BLaER1 (cell line): ENCODE measurements at regions not wholly inside any gene's neighbourhood (a gene's known extent, or its start where the extent isn't known, plus 50 kb on each side); places are given as distances from the start of the nearest gene placed in this dataset.

Experiments used
- H3K27ac ChIP-seq: shearing (Covaris generic); formaldehyde crosslinking; 2 replicates; pipeline ENCODE4 v1.8.1; 2022
- H3K27me3 ChIP-seq: shearing (Covaris generic); formaldehyde crosslinking; 2 replicates; pipeline ENCODE4 v1.8.1; 2022
- H3K36me3 ChIP-seq: shearing (Covaris generic); formaldehyde crosslinking; 2 replicates; pipeline ENCODE4 v1.8.1; 2022
- H3K4me1 ChIP-seq: shearing (Covaris generic); formaldehyde crosslinking; 2 replicates; pipeline ENCODE4 v1.8.1; 2022
- H3K4me2 ChIP-seq: shearing (Covaris generic); formaldehyde crosslinking; 2 replicates; pipeline ENCODE4 v1.8.1; 2022
- H3K4me3 ChIP-seq: shearing (Covaris generic); formaldehyde crosslinking; 2 replicates; pipeline ENCODE4 v1.8.1; 2022
- H3K9ac ChIP-seq: shearing (Covaris generic); formaldehyde crosslinking; 2 replicates; pipeline ENCODE4 v1.8.1; 2022
- H3K9me3 ChIP-seq: shearing (Covaris generic); formaldehyde crosslinking; 2 replicates; pipeline ENCODE4 v1.8.1; 2022
- H4K20me1 ChIP-seq: shearing (Covaris generic); formaldehyde crosslinking; 2 replicates; pipeline ENCODE4 v1.8.1; 2022
- Cebpa-rat ChIP-seq: shearing (Covaris generic); IDR thresholded peaks from 2 replicates; pipeline ENCODE4 v1.8.1; 2022

DNA sequence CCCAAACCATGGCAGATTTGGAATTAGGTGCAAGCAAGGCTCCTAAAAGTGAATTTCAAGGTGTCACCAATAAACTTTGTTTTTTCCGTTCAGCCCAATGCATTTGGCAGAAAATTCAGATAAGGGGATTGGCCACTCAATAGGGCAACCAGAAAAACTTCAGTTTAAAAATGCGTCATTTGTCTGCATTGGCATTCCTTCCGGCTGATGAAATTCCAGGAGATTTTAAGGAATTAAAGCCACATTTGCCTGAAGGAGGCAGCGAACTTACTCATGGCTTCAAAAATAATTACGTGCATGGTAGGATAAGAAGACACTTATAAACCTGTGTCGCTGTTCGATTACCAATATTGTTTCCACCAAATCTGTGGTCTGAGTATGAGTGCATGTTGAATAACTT, 151.9 kb downstream of the SALL1 start:
- Histone ChIP-seq H3K9ac (no peak overlapping the region), H3K4me1 (peaks cover 53% of the 10 kb centered on the region), H3K4me2 (no peak overlapping the region), H3K4me3 (no peak overlapping the region), H4K20me1 (no peaks in the 10 kb centered on the region), H3K27me3 (no peaks in the 10 kb centered on the region), H3K9me3 (no peaks in the 10 kb centered on the region), H3K36me3 (no peaks in the 10 kb centered on the region), H3K27ac (no peak overlapping the region)
- no peak for TF ChIP-seq Cebpa-rat

DNA sequence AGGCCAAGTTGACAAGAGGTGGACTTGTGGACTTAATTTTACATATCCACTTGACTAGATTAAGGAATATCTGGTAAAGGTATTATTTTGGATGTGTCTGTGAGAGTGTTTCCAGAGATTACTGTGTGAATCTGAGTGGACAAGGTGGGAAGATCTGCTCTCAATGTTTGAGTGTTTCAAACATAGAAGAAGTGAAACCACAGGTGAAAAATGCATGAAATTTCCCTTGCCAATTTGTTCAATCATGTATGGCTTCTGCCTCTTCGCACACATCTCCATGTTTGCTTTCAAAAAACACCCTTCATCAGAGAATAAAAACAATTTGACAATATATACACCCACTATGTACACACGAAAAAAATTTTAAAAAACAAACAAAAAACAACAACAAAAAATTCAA, 152.7 kb downstream of the SALL1 start:
- H3K27ac ChIP-seq: no peak overlapping the region

DNA sequence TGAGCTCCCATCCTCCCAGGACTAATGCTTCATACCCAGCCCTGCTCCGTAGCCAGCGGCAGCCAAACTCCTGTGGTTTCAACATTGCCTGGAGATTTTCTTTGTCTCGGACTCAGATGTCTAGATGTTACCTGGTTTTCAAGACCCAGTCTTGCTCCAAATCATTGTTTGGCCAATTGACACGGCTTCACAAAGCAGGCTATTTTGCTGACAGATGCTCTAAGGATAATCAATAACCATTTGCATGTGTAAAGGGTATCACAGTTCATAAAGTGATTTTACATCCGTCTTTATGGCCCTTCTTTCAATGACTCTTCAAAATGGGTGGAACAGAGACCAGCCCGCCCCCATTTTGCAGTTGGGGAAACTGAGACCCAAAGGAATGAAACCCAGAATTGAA, 153.4 kb downstream of the SALL1 start:
- Histone ChIP-seq H3K4me1 (peaks cover 59% of the 10 kb centered on the region), H3K36me3 (no peaks in the 10 kb centered on the region), H3K4me3 (no peak overlapping the region), H3K27me3 (no peaks in the 10 kb centered on the region), H3K9me3 (no peaks in the 10 kb centered on the region), H3K4me2 (peak overlapping the region; percentile 82), H3K9ac (no peak overlapping the region), H3K27ac (no peak overlapping the region), H4K20me1 (no peaks in the 10 kb centered on the region)
- TF ChIP-seq Cebpa-rat: no peak

More for the DNA sequence above, 152.7 kb downstream of the SALL1 start:
- Histone ChIP-seq H4K20me1 (no peaks in the 10 kb centered on the region), H3K9me3 (no peaks in the 10 kb centered on the region), H3K4me1 (peaks cover 59% of the 10 kb centered on the region), H3K9ac (no peak overlapping the region), H3K36me3 (no peaks in the 10 kb centered on the region), H3K4me3 (no peak overlapping the region), H3K27me3 (no peaks in the 10 kb centered on the region), H3K4me2 (no peak overlapping the region)
- no peak for TF ChIP-seq Cebpa-rat

DNA sequence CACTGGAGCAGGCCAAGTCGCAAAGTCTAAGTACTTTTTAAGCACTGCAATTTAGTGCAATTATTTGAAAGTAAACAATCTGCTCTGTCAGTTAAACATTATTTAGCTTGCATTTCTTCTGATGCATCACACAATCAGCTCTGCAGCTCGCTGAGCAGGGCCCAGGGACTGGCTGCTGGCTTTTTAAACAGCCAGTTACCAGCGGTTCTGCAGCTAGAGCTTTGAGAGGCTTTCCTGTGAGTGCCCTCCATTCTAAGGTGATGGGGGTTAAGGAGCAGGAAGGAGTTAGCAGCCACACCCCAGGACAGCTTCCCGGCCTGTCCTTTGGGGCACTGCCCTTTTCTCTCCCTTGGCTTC, 154.3 kb downstream of the SALL1 start:
- peak overlapping the region; percentile 31; the same call in 1 of the 2 replicates for H3K27ac ChIP-seq
- no peak overlapping the region for H3K9ac ChIP-seq
- H3K4me1 ChIP-seq: peaks cover 61% of the 10 kb centered on the region
- peak overlapping the region; percentile 82 for H3K4me2 ChIP-seq
- H3K36me3 ChIP-seq: no peaks in the 10 kb centered on the region
- no peaks in the 10 kb centered on the region for H3K9me3 ChIP-seq
- H3K4me3 ChIP-seq: no peak overlapping the region
- H4K20me1 ChIP-seq: no peaks in the 10 kb centered on the region
- H3K27me3 ChIP-seq: no peaks in the 10 kb centered on the region
- TF ChIP-seq Cebpa-rat: no peak

DNA sequence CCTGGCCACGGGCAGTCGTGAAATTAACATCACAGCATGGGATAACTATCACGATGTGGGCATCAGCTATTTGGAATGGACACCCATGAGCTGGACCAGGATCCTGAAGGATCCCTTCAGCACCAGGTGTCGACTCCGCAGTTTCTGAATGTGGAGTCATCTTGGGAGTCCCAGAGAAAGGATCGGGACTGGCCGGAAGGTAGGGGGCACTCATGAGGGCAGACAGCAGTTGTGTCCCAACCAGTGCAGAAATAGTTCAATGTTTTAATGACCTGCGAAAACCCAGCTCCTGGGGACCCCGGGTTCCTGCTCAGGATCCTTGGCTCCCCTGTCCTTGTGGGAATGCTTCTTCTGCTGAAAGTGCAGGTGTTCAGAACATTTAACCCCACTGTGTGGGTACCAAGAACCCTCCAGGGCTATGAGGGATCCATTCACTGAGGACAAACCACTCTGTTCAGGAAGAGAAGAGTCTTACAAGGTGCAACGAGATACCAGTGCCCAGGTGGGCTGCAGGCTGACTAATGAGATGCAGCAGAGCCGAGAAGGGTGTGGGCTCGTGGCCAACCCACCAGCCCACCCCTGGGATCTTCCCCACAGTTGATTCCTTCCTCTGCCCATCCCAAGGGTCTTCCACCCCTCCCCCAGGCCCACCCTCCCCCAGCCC, 154.8 kb downstream of the SALL1 start:
- H3K4me3 ChIP-seq: no peak overlapping the region
- TF ChIP-seq Cebpa-rat: no peak
- H3K4me1 ChIP-seq: peaks cover 66% of the 10 kb centered on the region
- no peak overlapping the region for H3K9ac ChIP-seq
- H3K9me3 ChIP-seq: no peaks in the 10 kb centered on the region
- H3K4me2 ChIP-seq: peak overlapping the region; percentile 82
- no peaks in the 10 kb centered on the region for H4K20me1 ChIP-seq
- no peaks in the 10 kb centered on the region for H3K36me3 ChIP-seq
- no peaks in the 10 kb centered on the region for H3K27me3 ChIP-seq
- no peak overlapping the region for H3K27ac ChIP-seq

DNA sequence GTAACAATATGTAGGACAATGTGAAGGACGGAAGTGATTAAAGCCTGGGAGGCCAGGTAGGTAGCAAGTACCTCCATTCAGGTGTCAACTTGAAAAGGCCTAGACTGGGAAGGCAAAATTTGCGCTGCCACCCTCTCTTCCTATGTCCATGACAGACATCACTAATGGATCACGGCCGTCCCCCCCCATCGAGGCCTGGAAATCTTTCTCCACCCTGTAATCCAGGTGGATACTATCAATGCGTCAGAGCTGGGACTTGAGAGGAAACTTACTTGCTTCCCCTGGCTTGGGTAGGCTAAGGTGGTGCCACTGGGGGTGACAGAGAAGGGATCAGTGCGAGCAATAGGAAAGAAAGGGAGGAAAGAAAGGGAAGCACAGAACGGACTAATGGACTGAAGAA, 156.1 kb downstream of the SALL1 start:
- no peak for TF ChIP-seq Cebpa-rat
- no peak overlapping the region for H3K9ac ChIP-seq
- peaks cover 79% of the 10 kb centered on the region for H3K4me1 ChIP-seq
- no peak overlapping the region for H3K4me3 ChIP-seq
- H3K27me3 ChIP-seq: no peaks in the 10 kb centered on the region
- H3K36me3 ChIP-seq: no peaks in the 10 kb centered on the region
- H4K20me1 ChIP-seq: no peaks in the 10 kb centered on the region
- H3K4me2 ChIP-seq: peak overlapping the region; percentile 82
- peak overlapping the region; percentile 29; the same call in 1 of the 2 replicates for H3K27ac ChIP-seq
- 0 out of 2 replicates have a peak, but pooled peaks cover 6% of the 10 kb centered on the region for H3K9me3 ChIP-seq

GRCh38 chr16:50992350-50993032, 158.6 kb downstream of the SALL1 start:
- H3K36me3 ChIP-seq: no peaks in the 10 kb centered on the region
- peak overlapping the region; percentile 15; the same call in 1 of the 2 replicates for H3K4me3 ChIP-seq
- 0 out of 2 replicates have a peak, but pooled peaks cover 6% of the 10 kb centered on the region for H3K9me3 ChIP-seq
- no peaks in the 10 kb centered on the region for H3K27me3 ChIP-seq
- no peak for TF ChIP-seq Cebpa-rat
- H3K4me2 ChIP-seq: peak overlapping the region; percentile 75
- H3K9ac ChIP-seq: peak overlapping the region; percentile 56; the same call in 1 of the 2 replicates
- H3K27ac ChIP-seq: peak overlapping the region; percentile 72
- peaks cover 100% of the 10 kb centered on the region for H3K4me1 ChIP-seq
- no peaks in the 10 kb centered on the region for H4K20me1 ChIP-seq

GRCh38 chr16:50991436-50991835, 159.6 kb downstream of the SALL1 start:
- Histone ChIP-seq H3K27ac (peak overlapping the region; percentile 78), H3K4me1 (peaks cover 95% of the 10 kb centered on the region), H3K4me2 (0 out of 2 replicates have a peak overlapping the region, but pooled peaks have one; percentile 25), H4K20me1 (no peaks in the 10 kb centered on the region), H3K36me3 (no peaks in the 10 kb centered on the region), H3K4me3 (no peak overlapping the region), H3K27me3 (no peaks in the 10 kb centered on the region), H3K9me3 (peaks cover 12% of the 10 kb centered on the region), H3K9ac (no peak overlapping the region)
- TF ChIP-seq Cebpa-rat: no peak

GRCh38 chr16:50991006-50991405, 160.1 kb downstream of the SALL1 start:
- Histone ChIP-seq H3K4me3 (no peak overlapping the region), H3K9me3 (peaks cover 14% of the 10 kb centered on the region), H3K4me2 (peak overlapping the region; percentile 25; the same call in 1 of the 2 replicates), H4K20me1 (no peaks in the 10 kb centered on the region), H3K27me3 (no peaks in the 10 kb centered on the region), H3K27ac (peak overlapping the region; percentile 78), H3K4me1 (peaks cover 92% of the 10 kb centered on the region), H3K9ac (no peak overlapping the region), H3K36me3 (no peaks in the 10 kb centered on the region)
- TF ChIP-seq Cebpa-rat: no peak

GRCh38 chr16:50989047-50989446, 162.0 kb downstream of the SALL1 start:
- H3K36me3 ChIP-seq: no peaks in the 10 kb centered on the region
- H3K4me1 ChIP-seq: peaks cover 76% of the 10 kb centered on the region
- peak overlapping the region; percentile 80 for H3K4me2 ChIP-seq
- no peaks in the 10 kb centered on the region for H4K20me1 ChIP-seq
- H3K9ac ChIP-seq: peak overlapping the region; percentile 35; the same call in 1 of the 2 replicates
- peak overlapping the region; percentile 78 for H3K27ac ChIP-seq
- H3K4me3 ChIP-seq: no peak overlapping the region
- peaks cover 14% of the 10 kb centered on the region for H3K9me3 ChIP-seq
- H3K27me3 ChIP-seq: no peaks in the 10 kb centered on the region
- TF ChIP-seq Cebpa-rat: no peak
